Astrocyte (in vitro differentiated cells and primary cell): ENCODE measurements at regions not wholly inside any gene's neighbourhood (a gene's known extent, or its start where the extent isn't known, plus 50 kb on each side); places are given as distances from the start of the nearest gene placed in this dataset.

Experiments used
- DNase-seq: peaks from one replicate; pipeline ENCODE4 v3.0.0-alpha.2; 2010; ENCODE audit warnings: low read depth
- FAIRE-seq: peaks from 2 replicates; lab custom pipeline; 2011; peaks lifted over from hg19 to GRCh38; lab: Jason Lieb, UNC
- H2AFZ ChIP-seq: 2 replicates; pipeline ENCODE4 v1.6.0; 2012; ENCODE audit warnings: low read depth, low read length, inconsistent platforms
- H3K27ac ChIP-seq: 2 replicates; pipeline ENCODE4 v1.5.1; 2011; ENCODE audit warnings: low read depth, low read length, inconsistent platforms
- H3K27me3 ChIP-seq: 2 replicates; pipeline ENCODE4 v1.6.0; 2011; ENCODE audit warnings: low read length, inconsistent platforms; ENCODE audit not compliant: insufficient read depth
- H3K36me3 ChIP-seq: 2 replicates; pipeline ENCODE4 v1.5.1; 2011; ENCODE audit warnings: low read length, inconsistent platforms; ENCODE audit not compliant: insufficient read depth
- H3K4me1 ChIP-seq: 2 replicates; pipeline ENCODE4 v1.5.1; 2011; ENCODE audit warnings: low read length, inconsistent platforms; ENCODE audit not compliant: insufficient read depth
- H3K4me2 ChIP-seq: 2 replicates; pipeline ENCODE4 v1.6.0; 2012; ENCODE audit warnings: low read length, inconsistent platforms
- H3K4me3 ChIP-seq: 2 replicates; pipeline ENCODE4 v1.5.1; 2011; ENCODE audit warnings: low read depth, mild to moderate bottlenecking, low read length, inconsistent platforms; ENCODE audit not compliant: insufficient read depth
- H3K79me2 ChIP-seq: 2 replicates; pipeline ENCODE4 v1.6.0; 2012; ENCODE audit warnings: mild to moderate bottlenecking, low read length, inconsistent platforms; ENCODE audit not compliant: insufficient read depth
- H3K9ac ChIP-seq: 2 replicates; pipeline ENCODE4 v1.6.0; 2012; ENCODE audit warnings: mild to moderate bottlenecking, low read length, inconsistent platforms
- H3K9me3 ChIP-seq: 2 replicates; pipeline ENCODE4 v1.5.1; 2012; ENCODE audit warnings: low read depth, mild to moderate bottlenecking, low read length, inconsistent platforms; ENCODE audit not compliant: insufficient read depth
- H4K20me1 ChIP-seq: 2 replicates; pipeline ENCODE4 v1.6.0; 2012; ENCODE audit warnings: low read length, inconsistent platforms; ENCODE audit not compliant: insufficient read depth
- H3K27ac Mint-ChIP-seq: one replicate; pipeline ENCODE4 v1.8.0; 2021; ENCODE audit warnings: mild to moderate bottlenecking, mixed read lengths; ENCODE audit not compliant: unreplicated experiment
- H3K27me3 Mint-ChIP-seq: one replicate; pipeline ENCODE4 v1.8.0; 2021; ENCODE audit warnings: low read depth, mixed read lengths; ENCODE audit not compliant: unreplicated experiment
- H3K36me3 Mint-ChIP-seq: one replicate; pipeline ENCODE4 v1.8.0; 2021; ENCODE audit warnings: low read depth, mixed read lengths; ENCODE audit not compliant: unreplicated experiment
- H3K4me1 Mint-ChIP-seq: one replicate; pipeline ENCODE4 v1.8.0; 2021; ENCODE audit warnings: low read depth, mixed read lengths; ENCODE audit not compliant: unreplicated experiment
- H3K4me3 Mint-ChIP-seq: one replicate; pipeline ENCODE4 v1.8.0; 2021; ENCODE audit warnings: mild to moderate bottlenecking, moderate library complexity, mixed read lengths; ENCODE audit not compliant: unreplicated experiment
- H3K9me3 Mint-ChIP-seq: one replicate; pipeline ENCODE4 v1.8.0; 2021; ENCODE audit warnings: mild to moderate bottlenecking, mixed read lengths; ENCODE audit not compliant: unreplicated experiment
- CTCF ChIP-seq: IDR thresholded peaks from 2 replicates; pipeline ENCODE4 v1.5.1; 2011; ENCODE audit warnings: low read depth, mild to moderate bottlenecking, inconsistent platforms, low read length, moderate library complexity; ENCODE audit not compliant: insufficient read depth
- EZH2 ChIP-seq: IDR thresholded peaks from 2 replicates; pipeline ENCODE4 v1.6.1; 2012; ENCODE audit warnings: mild to moderate bottlenecking, low read length, inconsistent platforms; ENCODE audit not compliant: insufficient read depth

GRCh38 chr4:136458326-136458725, 1074.0 kb downstream of the PCDH18 start:
- no peaks in the 10 kb centered on the region for H3K36me3 Mint-ChIP-seq
- Histone ChIP-seq H3K27ac (no peak overlapping the region), H2AFZ (no peak overlapping the region)

GRCh38 chr4:136457577-136457976, 1074.7 kb downstream of the PCDH18 start:
- TF ChIP-seq EZH2, result no peak
- TF ChIP-seq CTCF, result no peak
- no peaks in the 10 kb centered on the region for H3K36me3 Mint-ChIP-seq
- no peaks in the 10 kb centered on the region for H3K4me1 ChIP-seq
- H3K27me3 ChIP-seq, result no peaks in the 10 kb centered on the region
- H3K4me2 ChIP-seq, result no peak overlapping the region
- no peaks in the 10 kb centered on the region for H3K27me3 Mint-ChIP-seq
- DNase-seq (no peak), FAIRE-seq (no peak)
- no peaks in the 10 kb centered on the region for H3K4me1 Mint-ChIP-seq
- no peaks in the 10 kb centered on the region for H3K79me2 ChIP-seq
- H2AFZ ChIP-seq, result no peak overlapping the region
- H3K9me3 ChIP-seq, result no peaks in the 10 kb centered on the region
- no peaks in the 10 kb centered on the region for H3K36me3 ChIP-seq
- H3K27ac ChIP-seq, result no peak overlapping the region
- H3K9ac ChIP-seq, result no peak overlapping the region
- no peak overlapping the region for H3K4me3 ChIP-seq
- no peak overlapping the region for H3K27ac Mint-ChIP-seq
- no peak overlapping the region for H3K4me3 Mint-ChIP-seq
- H4K20me1 ChIP-seq, result no peaks in the 10 kb centered on the region
- H3K9me3 Mint-ChIP-seq, result peaks cover 3% of the 10 kb centered on the region

More at GRCh38 chr4:136458326-136458725, 1074.0 kb downstream of the PCDH18 start:
- no peaks in the 10 kb centered on the region for H3K4me1 Mint-ChIP-seq
- no peak for DNase-seq
- Histone ChIP-seq H3K36me3 (no peaks in the 10 kb centered on the region), H3K9me3 (no peaks in the 10 kb centered on the region), H3K27me3 (no peaks in the 10 kb centered on the region), H3K9ac (no peak overlapping the region), H3K4me2 (no peak overlapping the region), H4K20me1 (no peaks in the 10 kb centered on the region), H3K79me2 (no peaks in the 10 kb centered on the region), H3K4me1 (no peaks in the 10 kb centered on the region), H3K4me3 (no peak overlapping the region)
- H3K27me3 Mint-ChIP-seq, result no peaks in the 10 kb centered on the region
- FAIRE-seq, result no peak
- H3K9me3 Mint-ChIP-seq, result no peaks in the 10 kb centered on the region
- no peak overlapping the region for H3K27ac Mint-ChIP-seq
- TF ChIP-seq CTCF (no peak), EZH2 (no peak)
- H3K4me3 Mint-ChIP-seq, result no peak overlapping the region

- no peak for FAIRE-seq
- no peaks in the 10 kb centered on the region for H3K79me2 ChIP-seq
- H4K20me1 ChIP-seq, result no peaks in the 10 kb centered on the region
- H3K9me3 ChIP-seq, result no peaks in the 10 kb centered on the region
- H3K36me3 Mint-ChIP-seq, result no peaks in the 10 kb centered on the region
- no peaks in the 10 kb centered on the region for H3K4me1 ChIP-seq
- TF ChIP-seq CTCF (no peak), EZH2 (no peak)
- H3K9ac ChIP-seq, result no peak overlapping the region
- H2AFZ ChIP-seq, result no peak overlapping the region
- no peak overlapping the region for H3K27ac Mint-ChIP-seq
- no peak overlapping the region for H3K4me3 Mint-ChIP-seq
- H3K4me3 ChIP-seq, result no peak overlapping the region
- H3K9me3 Mint-ChIP-seq, result peaks cover 3% of the 10 kb centered on the region
- no peak for DNase-seq
- no peak overlapping the region for H3K27ac ChIP-seq
- no peak overlapping the region for H3K4me2 ChIP-seq
- no peaks in the 10 kb centered on the region for H3K27me3 Mint-ChIP-seq
- no peaks in the 10 kb centered on the region for H3K27me3 ChIP-seq
- no peaks in the 10 kb centered on the region for H3K36me3 ChIP-seq
- no peaks in the 10 kb centered on the region for H3K4me1 Mint-ChIP-seq
Measured at GRCh38 chr4:136457004-136457403, 1075.3 kb downstream of the PCDH18 start.
